ENCODE measurements at regions not wholly inside any gene's neighbourhood (a gene's known extent, or its start where the extent isn't known, plus 50 kb on each side); places are given as distances from the start of the nearest gene placed in this dataset.

DNA sequence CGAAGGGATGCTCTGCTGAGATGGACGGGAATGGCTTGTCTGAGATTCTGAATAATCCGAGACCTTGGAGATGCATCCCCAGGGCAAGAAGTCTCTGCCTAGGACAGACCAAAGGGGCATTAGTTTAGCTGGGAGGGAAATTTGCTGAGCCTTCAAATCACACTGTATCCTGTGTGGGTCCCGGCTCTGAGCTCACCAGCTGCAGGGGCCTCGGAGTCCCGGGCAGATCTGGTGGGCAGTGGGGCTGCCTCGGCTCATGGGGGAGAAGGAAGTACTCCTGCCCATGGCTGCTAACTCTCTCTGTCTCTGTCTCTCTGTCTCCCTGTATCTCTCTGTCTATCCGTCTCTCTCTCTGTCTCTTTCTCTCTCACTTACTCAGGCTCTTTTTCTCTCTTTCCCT, 522.4 kb downstream of the TBC1D22A start (continued):
- no peak for TF ChIP-seq ZNF462 (CRISPR knock-in tag; IDR thresholded peaks at IDR 0.05)
- no peak for TF ChIP-seq REST (IDR thresholded peaks at IDR 0.05; ENCODE audit: unreplicated experiment)
- no peak for TF ChIP-seq POLR2AphosphoS5 (IDR thresholded peaks at IDR 0.05; ENCODE audit: low read depth)
- TF ChIP-seq, protein P1, sequence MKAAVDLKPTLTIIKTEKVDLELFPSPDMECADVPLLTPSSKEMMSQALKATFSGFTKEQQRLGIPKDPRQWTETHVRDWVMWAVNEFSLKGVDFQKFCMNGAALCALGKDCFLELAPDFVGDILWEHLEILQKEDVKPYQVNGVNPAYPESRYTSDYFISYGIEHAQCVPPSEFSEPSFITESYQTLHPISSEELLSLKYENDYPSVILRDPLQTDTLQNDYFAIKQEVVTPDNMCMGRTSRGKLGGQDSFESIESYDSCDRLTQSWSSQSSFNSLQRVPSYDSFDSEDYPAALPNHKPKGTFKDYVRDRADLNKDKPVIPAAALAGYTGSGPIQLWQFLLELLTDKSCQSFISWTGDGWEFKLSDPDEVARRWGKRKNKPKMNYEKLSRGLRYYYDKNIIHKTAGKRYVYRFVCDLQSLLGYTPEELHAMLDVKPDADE (IDR thresholded peaks at IDR 0.05) = no peak
- TF ChIP-seq CREB1 (CRISPR knock-in tag; IDR thresholded peaks at IDR 0.05; ENCODE audit: low read depth) = no peak
- no peak for TF ChIP-seq EZH2 (IDR thresholded peaks at IDR 0.05; ENCODE audit: low read depth, unreplicated experiment)

All from GM23338 (cell line).